ENCODE measurements at regions not wholly inside any gene's neighbourhood (a gene's known extent, or its start where the extent isn't known, plus 50 kb on each side); places are given as distances from the start of the nearest gene placed in this dataset.

- DNase-seq (ENCODE audit: low spot score): no peak
Observed at GRCh38 chr1:239436286-239436685, 49.9 kb downstream of the CHRM3 start.

GRCh38 chr1:239437822-239438221, 51.5 kb downstream of the CHRM3 start:
- DNase-seq (ENCODE audit: low spot score): no peak

- no peak for DNase-seq (ENCODE audit: low spot score)
Observed at GRCh38 chr1:239438891-239439290, 52.5 kb downstream of the CHRM3 start.

- no peak for DNase-seq (ENCODE audit: low spot score)
Observed at GRCh38 chr1:239443361-239443760, 57.0 kb downstream of the CHRM3 start.

- no peak for DNase-seq (ENCODE audit: low spot score)
Observed at GRCh38 chr1:239446611-239447010, 60.2 kb downstream of the CHRM3 start.

GRCh38 chr1:239448911-239449310, 62.5 kb downstream of the CHRM3 start:
- DNase-seq (ENCODE audit: low spot score): no peak

- no peak for DNase-seq (ENCODE audit: low spot score)
Observed at GRCh38 chr1:239455743-239456142, 69.4 kb downstream of the CHRM3 start.

- DNase-seq (ENCODE audit: low spot score): no peak
Observed at GRCh38 chr1:239456788-239457187, 70.4 kb downstream of the CHRM3 start.

- no peak for DNase-seq (ENCODE audit: low spot score)
Observed at GRCh38 chr1:239457491-239458143, 71.2 kb downstream of the CHRM3 start.

GRCh38 chr1:239458144-239458500, 71.8 kb downstream of the CHRM3 start:
- no peak for DNase-seq (ENCODE audit: low spot score)

GRCh38 chr1:239467730-239468129, 81.4 kb downstream of the CHRM3 start:
- DNase-seq (ENCODE audit: low spot score): no peak

- DNase-seq (ENCODE audit: low spot score): no peak
Observed at GRCh38 chr1:239478069-239478468, 91.7 kb downstream of the CHRM3 start.

GRCh38 chr1:239483391-239483790, 97.0 kb downstream of the CHRM3 start:
- no peak for DNase-seq (ENCODE audit: low spot score)

- no peak for DNase-seq (ENCODE audit: low spot score)
Observed at GRCh38 chr1:239493811-239494414, 107.5 kb downstream of the CHRM3 start.

- DNase-seq (ENCODE audit: low spot score): no peak
Observed at GRCh38 chr1:239505094-239505493, 118.7 kb downstream of the CHRM3 start.

- no peak for DNase-seq (ENCODE audit: low spot score)
Observed at GRCh38 chr1:239507826-239508225, 121.5 kb downstream of the CHRM3 start.

GRCh38 chr1:239511875-239512274, 125.5 kb downstream of the CHRM3 start:
- DNase-seq (ENCODE audit: low spot score): no peak

- DNase-seq (ENCODE audit: low spot score): no peak
Observed at GRCh38 chr1:239516579-239516978, 130.2 kb downstream of the CHRM3 start.

GRCh38 chr1:239526391-239526790, 140.0 kb downstream of the CHRM3 start:
- no peak for DNase-seq (ENCODE audit: low spot score)

- DNase-seq (ENCODE audit: low spot score): no peak
Observed at GRCh38 chr1:239527051-239527693, 140.8 kb downstream of the CHRM3 start.

- DNase-seq (ENCODE audit: low spot score): no peak
Observed at GRCh38 chr1:239536165-239536849, 149.9 kb downstream of the CHRM3 start.

- no peak for DNase-seq (ENCODE audit: low spot score)
Observed at GRCh38 chr1:239537795-239538194, 151.4 kb downstream of the CHRM3 start.

Measured in hematopoietic multipotent progenitor cell treated with erythropoietin and hydrocortisone succinate and interleukin-3 and kit ligand, for 15 days (in vitro differentiated cells).